Erythroblast (primary cell): ENCODE measurements at regions not wholly inside any gene's neighbourhood (a gene's known extent, or its start where the extent isn't known, plus 50 kb on each side); places are given as distances from the start of the nearest gene placed in this dataset.

Experiments used
- GATA1 ChIP-seq: IDR thresholded peaks from 2 replicates; pipeline ENCODE4 v1.6.1; 2011; ENCODE audit warnings: low read depth, mild to moderate bottlenecking, control low read depth, low read length, moderate library complexity
- POLR2A ChIP-seq: IDR thresholded peaks from 2 replicates; pipeline ENCODE4 v1.6.1; 2011; ENCODE audit warnings: mild to moderate bottlenecking, low read length

- TF ChIP-seq POLR2A, result no peak
- no peak for TF ChIP-seq GATA1
Observed at GRCh38 chr1:83026745-83027144, 972.2 kb downstream of the TTLL7 start.
